Testis (tissue), 2 donors: ENCODE measurements at regions not wholly inside any gene's neighbourhood (a gene's known extent, or its start where the extent isn't known, plus 50 kb on each side); places are given as distances from the start of the nearest gene placed in this dataset.

Experiments used
- POLR2A ChIP-seq: fragments of 450-650 bp; IDR thresholded peaks from one replicate; pipeline ENCODE4 v1.6.1; 2017; ENCODE audit warnings: antibody characterized with exemption, mild to moderate bottlenecking, moderate library complexity
- TF ChIP-seq, protein P1 (sequence below), 3 experiments: fragments of 450-650 bp in 2 of 3; fragments of 200-600 bp in 1 of 3; sonication (generic) in 1 of 3; IDR thresholded peaks; one replicate each; pipeline ENCODE4 v1.5.1; 2016 to 2019; ENCODE audit warnings: antibody characterized with exemption in 3 of 3, mild to moderate bottlenecking in 2 of 3, moderate library complexity in 1 of 3

DNA sequence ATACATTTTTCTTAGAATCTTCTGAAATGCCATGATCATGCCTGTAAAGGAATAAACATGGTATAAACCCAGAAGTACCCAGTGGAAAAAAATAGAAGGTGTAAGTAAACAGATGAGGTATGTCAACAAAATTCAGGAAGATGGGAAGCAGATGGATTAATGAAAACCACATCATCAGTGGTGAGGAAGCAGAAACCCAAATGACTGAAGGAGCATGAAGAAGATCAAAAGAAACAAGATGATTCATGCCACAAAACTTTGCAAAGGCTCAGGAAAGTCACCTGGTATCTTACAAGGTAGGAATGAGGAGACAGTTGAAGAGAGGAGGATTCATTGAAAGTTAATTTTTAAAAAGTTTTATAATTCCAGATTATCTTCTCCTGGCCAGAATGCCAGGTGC, 132.8 kb upstream of the PAPPA start:
- TF ChIP-seq, protein P1, sequence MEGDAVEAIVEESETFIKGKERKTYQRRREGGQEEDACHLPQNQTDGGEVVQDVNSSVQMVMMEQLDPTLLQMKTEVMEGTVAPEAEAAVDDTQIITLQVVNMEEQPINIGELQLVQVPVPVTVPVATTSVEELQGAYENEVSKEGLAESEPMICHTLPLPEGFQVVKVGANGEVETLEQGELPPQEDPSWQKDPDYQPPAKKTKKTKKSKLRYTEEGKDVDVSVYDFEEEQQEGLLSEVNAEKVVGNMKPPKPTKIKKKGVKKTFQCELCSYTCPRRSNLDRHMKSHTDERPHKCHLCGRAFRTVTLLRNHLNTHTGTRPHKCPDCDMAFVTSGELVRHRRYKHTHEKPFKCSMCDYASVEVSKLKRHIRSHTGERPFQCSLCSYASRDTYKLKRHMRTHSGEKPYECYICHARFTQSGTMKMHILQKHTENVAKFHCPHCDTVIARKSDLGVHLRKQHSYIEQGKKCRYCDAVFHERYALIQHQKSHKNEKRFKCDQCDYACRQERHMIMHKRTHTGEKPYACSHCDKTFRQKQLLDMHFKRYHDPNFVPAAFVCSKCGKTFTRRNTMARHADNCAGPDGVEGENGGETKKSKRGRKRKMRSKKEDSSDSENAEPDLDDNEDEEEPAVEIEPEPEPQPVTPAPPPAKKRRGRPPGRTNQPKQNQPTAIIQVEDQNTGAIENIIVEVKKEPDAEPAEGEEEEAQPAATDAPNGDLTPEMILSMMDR (IDR thresholded peaks at IDR 0.05), result no peak
- TF ChIP-seq POLR2A, result no peak
